ENCODE measurements at regions not wholly inside any gene's neighbourhood (a gene's known extent, or its start where the extent isn't known, plus 50 kb on each side); places are given as distances from the start of the nearest gene placed in this dataset.

GRCh38 chr18:1891641-1892040, 679.7 kb downstream of the METTL4 start:
- TF ChIP-seq CTCF (IDR thresholded peaks at IDR 0.05; ENCODE audit: low read depth, low read length, missing control alignments), result no peak
- DNase-seq (ENCODE audit: low read depth), result no peak
- no peak overlapping the region for H3K4me3 ChIP-seq (ENCODE audit: low read depth, low read length)

- no peak for TF ChIP-seq CTCF (IDR thresholded peaks at IDR 0.05; ENCODE audit: low read depth, low read length, missing control alignments)
Measured at GRCh38 chr18:1892191-1892590, 679.1 kb downstream of the METTL4 start.

GRCh38 chr18:1895456-1896185, 675.7 kb downstream of the METTL4 start:
- no peak for DNase-seq (ENCODE audit: low read depth)
- TF ChIP-seq CTCF (IDR thresholded peaks at IDR 0.05; ENCODE audit: low read depth, low read length, missing control alignments), result no peak
- no peak overlapping the region for H3K4me3 ChIP-seq (ENCODE audit: low read depth, low read length)

More at GRCh38 chr18:1892191-1892590, 679.1 kb downstream of the METTL4 start:
- no peak overlapping the region for H3K4me3 ChIP-seq (ENCODE audit: low read depth, low read length)
- no peak for DNase-seq (ENCODE audit: low read depth)

GRCh38 chr18:1906421-1906820, 664.9 kb downstream of the METTL4 start:
- DNase-seq (ENCODE audit: low read depth), result no peak
- no peak for TF ChIP-seq CTCF (IDR thresholded peaks at IDR 0.05; ENCODE audit: low read depth, low read length, missing control alignments)
- H3K4me3 ChIP-seq (ENCODE audit: low read depth, low read length), result no peak overlapping the region

DNA sequence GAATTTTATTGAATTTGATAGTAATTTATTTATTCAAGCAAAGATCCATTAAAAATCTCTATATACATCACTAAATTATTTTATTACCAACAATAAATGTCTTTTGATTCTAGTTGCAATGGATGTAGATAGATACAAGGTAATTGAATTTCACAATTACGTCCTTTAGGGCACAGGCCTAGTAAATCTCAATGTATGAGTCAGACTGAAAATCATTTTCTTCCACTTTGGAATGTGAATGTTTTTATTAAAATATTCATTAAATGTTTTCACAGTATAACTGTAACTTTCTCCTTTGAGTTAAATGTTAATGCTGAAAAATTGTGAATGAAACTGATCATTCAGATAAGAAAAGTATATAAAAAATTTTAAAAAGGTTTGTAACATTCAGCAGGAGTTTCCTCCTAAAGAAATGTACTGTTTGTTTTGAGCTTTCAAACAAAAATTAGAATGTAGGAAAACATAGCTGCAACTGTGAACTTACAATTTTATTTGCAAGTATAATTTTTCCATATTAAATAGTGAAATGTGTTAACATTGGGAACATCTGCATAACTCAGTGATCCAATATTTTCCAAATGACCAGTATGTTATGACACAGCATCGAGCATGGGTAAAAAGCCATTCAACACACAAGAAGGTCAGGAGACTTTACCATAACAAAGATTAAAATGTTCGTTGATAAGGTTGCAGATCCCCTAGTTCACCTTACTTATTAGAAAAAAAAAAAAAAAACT, 663.7 kb downstream of the METTL4 start:
- no peak overlapping the region for H3K4me3 ChIP-seq (ENCODE audit: low read depth, low read length)
- DNase-seq (ENCODE audit: low read depth), result no peak
- no peak for TF ChIP-seq CTCF (IDR thresholded peaks at IDR 0.05; ENCODE audit: low read depth, low read length, missing control alignments)

DNA sequence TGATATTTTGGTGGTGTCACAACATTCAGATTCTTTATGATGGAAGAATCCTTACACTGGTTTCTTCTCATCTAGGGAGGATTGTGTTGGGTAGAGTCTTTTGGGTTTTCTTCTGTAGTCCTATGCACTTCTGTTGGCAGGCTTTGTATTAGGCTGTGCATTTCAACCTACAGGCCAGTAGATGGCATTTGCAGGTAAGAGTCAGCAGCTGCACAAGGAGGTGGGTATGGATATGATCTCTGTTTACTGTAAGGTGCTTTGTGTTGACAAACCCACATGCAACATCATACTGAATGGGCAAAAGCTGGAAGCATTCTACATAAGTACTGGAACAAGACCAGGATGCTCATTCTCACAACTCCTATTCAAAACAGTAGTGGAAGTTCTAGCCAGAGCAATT, 656.8 kb downstream of the METTL4 start:
- peak; percentile 47 for TF ChIP-seq CTCF (IDR thresholded peaks at IDR 0.05; ENCODE audit: low read depth, low read length, missing control alignments)
- H3K4me3 ChIP-seq (ENCODE audit: low read depth, low read length), result no peak overlapping the region
- no peak for DNase-seq (ENCODE audit: low read depth)

Measured in GM12864 (cell line).